Hepatocyte (in vitro differentiated cells): ENCODE measurements at regions not wholly inside any gene's neighbourhood (a gene's known extent, or its start where the extent isn't known, plus 50 kb on each side); places are given as distances from the start of the nearest gene placed in this dataset.

Source experiments
- DNase-seq: peaks from one replicate; pipeline ENCODE4 v3.0.0-alpha.2; 2016; ENCODE audit warnings: low spot score
- H2AFZ ChIP-seq: fragments of 200-600 bp; sonication (generic); 2 replicates; pipeline ENCODE4 v1.6.0; 2016; ENCODE audit warnings: antibody characterized with exemption, mild to moderate bottlenecking
- H3K27ac ChIP-seq: fragments of 200-600 bp; sonication (generic); 2 replicates; pipeline ENCODE4 v1.5.1; 2016; ENCODE audit warnings: mild to moderate bottlenecking
- H3K27me3 ChIP-seq: fragments of 200-600 bp; sonication (generic); 2 replicates; pipeline ENCODE4 v1.6.1; 2016
- H3K36me3 ChIP-seq: fragments of 200-600 bp; sonication (generic); replicated peaks from 2 replicates; pipeline ENCODE4 v1.5.1; 2016; ENCODE audit warnings: low read depth; ENCODE audit not compliant: insufficient read depth
- H3K4me1 ChIP-seq: fragments of 200-600 bp; sonication (generic); 2 replicates; pipeline ENCODE4 v1.5.1; 2016; ENCODE audit warnings: mild to moderate bottlenecking, moderate library complexity; ENCODE audit not compliant: insufficient read depth
- H3K4me2 ChIP-seq: fragments of 200-600 bp; sonication (generic); 2 replicates; pipeline ENCODE4 v1.6.0; 2016
- H3K4me3 ChIP-seq: fragments of 200-600 bp; sonication (generic); 2 replicates; pipeline ENCODE4 v1.5.1; 2016; ENCODE audit warnings: mild to moderate bottlenecking
- H3K79me2 ChIP-seq: fragments of 200-600 bp; sonication (generic); 2 replicates; pipeline ENCODE4 v1.6.0; 2017; ENCODE audit warnings: mild to moderate bottlenecking
- H3K9me2 ChIP-seq: fragments of 200-600 bp; sonication (generic); replicated peaks from 2 replicates; pipeline ENCODE4 v1.6.0; 2017; ENCODE audit warnings: mild to moderate bottlenecking; ENCODE audit not compliant: insufficient read depth
- H3K9me3 ChIP-seq: fragments of 200-600 bp; sonication (generic); 2 replicates; pipeline ENCODE4 v1.5.1; 2016; ENCODE audit warnings: low read depth, mild to moderate bottlenecking
- H4K20me1 ChIP-seq: fragments of 200-600 bp; sonication (generic); 2 replicates; pipeline ENCODE4 v1.6.0; 2016; ENCODE audit warnings: mild to moderate bottlenecking; ENCODE audit not compliant: insufficient read depth, poor library complexity, severe bottlenecking
- EZH2 ChIP-seq: fragments of 200-600 bp; sonication (generic); IDR thresholded peaks from 2 replicates; pipeline ENCODE4 v1.6.1; 2016; ENCODE audit warnings: antibody characterized with exemption, mild to moderate bottlenecking, borderline replicate concordance
- EZH2phosphoT487 ChIP-seq: fragments of 200-600 bp; sonication (generic); IDR thresholded peaks from one replicate; pipeline ENCODE4 v1.6.1; 2018; ENCODE audit warnings: antibody characterized with exemption, mild to moderate bottlenecking, low read depth, moderate library complexity; ENCODE audit not compliant: unreplicated experiment, severe bottlenecking
- WGBS: methylation state at CpG from one replicate; pipeline ENCODE4 v1.1.6; 2016; ENCODE audit warnings: low lambda C conversion rate; ENCODE audit errors: missing lambda C conversion rate; 5-methylcytosine and 5-hydroxymethylcytosine counted together
- TF ChIP-seq, protein P1 (sequence below): fragments of 200-600 bp; sonication (generic); IDR thresholded peaks from 2 replicates; pipeline ENCODE4 v1.5.1; 2016; ENCODE audit warnings: antibody characterized with exemption, mild to moderate bottlenecking; ENCODE audit not compliant: poor library complexity

GRCh38 chr9:6703898-6704639 lies 53.7 kb upstream of the KDM4C start:
- under 1% methylated on average over 25 of the region's 57 CpGs for WGBS
- no peaks in the 10 kb centered on the region for H3K79me2 ChIP-seq
- H3K27me3 ChIP-seq = no peaks in the 10 kb centered on the region
- H3K4me3 ChIP-seq = peak overlapping the region; percentile 41
- H3K4me2 ChIP-seq = peak overlapping the region; percentile 78
- H3K27ac ChIP-seq = peak overlapping the region; percentile 55
- no peaks in the 10 kb centered on the region for H3K36me3 ChIP-seq
- no peak for TF ChIP-seq EZH2phosphoT487
- TF ChIP-seq, protein P1, sequence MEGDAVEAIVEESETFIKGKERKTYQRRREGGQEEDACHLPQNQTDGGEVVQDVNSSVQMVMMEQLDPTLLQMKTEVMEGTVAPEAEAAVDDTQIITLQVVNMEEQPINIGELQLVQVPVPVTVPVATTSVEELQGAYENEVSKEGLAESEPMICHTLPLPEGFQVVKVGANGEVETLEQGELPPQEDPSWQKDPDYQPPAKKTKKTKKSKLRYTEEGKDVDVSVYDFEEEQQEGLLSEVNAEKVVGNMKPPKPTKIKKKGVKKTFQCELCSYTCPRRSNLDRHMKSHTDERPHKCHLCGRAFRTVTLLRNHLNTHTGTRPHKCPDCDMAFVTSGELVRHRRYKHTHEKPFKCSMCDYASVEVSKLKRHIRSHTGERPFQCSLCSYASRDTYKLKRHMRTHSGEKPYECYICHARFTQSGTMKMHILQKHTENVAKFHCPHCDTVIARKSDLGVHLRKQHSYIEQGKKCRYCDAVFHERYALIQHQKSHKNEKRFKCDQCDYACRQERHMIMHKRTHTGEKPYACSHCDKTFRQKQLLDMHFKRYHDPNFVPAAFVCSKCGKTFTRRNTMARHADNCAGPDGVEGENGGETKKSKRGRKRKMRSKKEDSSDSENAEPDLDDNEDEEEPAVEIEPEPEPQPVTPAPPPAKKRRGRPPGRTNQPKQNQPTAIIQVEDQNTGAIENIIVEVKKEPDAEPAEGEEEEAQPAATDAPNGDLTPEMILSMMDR = no peak
- no peak for TF ChIP-seq EZH2
- peak; percentile 88 for DNase-seq
- H3K9me3 ChIP-seq = no peaks in the 10 kb centered on the region
- H2AFZ ChIP-seq = peak overlapping the region; percentile 50
- no peaks in the 10 kb centered on the region for H3K9me2 ChIP-seq
- no peaks in the 10 kb centered on the region for H3K4me1 ChIP-seq
- H4K20me1 ChIP-seq = no peaks in the 10 kb centered on the region

- Histone ChIP-seq H3K79me2 (no peaks in the 10 kb centered on the region), H3K4me3 (no peak overlapping the region), H3K4me1 (no peaks in the 10 kb centered on the region), H3K4me2 (no peak overlapping the region), H3K9me2 (no peaks in the 10 kb centered on the region), H3K9me3 (no peaks in the 10 kb centered on the region), H3K27me3 (no peaks in the 10 kb centered on the region), H3K27ac (no peak overlapping the region), H4K20me1 (no peaks in the 10 kb centered on the region), H3K36me3 (no peaks in the 10 kb centered on the region), H2AFZ (no peak overlapping the region)
- TF ChIP-seq, protein P1 = no peak
- TF ChIP-seq EZH2 = no peak
- TF ChIP-seq EZH2phosphoT487 = no peak
- DNase-seq = no peak
- 92% methylated on average over 4 of the region's 7 CpGs for WGBS
Measured at GRCh38 chr9:6702707-6703106, 55.1 kb upstream of the KDM4C start.

DNA sequence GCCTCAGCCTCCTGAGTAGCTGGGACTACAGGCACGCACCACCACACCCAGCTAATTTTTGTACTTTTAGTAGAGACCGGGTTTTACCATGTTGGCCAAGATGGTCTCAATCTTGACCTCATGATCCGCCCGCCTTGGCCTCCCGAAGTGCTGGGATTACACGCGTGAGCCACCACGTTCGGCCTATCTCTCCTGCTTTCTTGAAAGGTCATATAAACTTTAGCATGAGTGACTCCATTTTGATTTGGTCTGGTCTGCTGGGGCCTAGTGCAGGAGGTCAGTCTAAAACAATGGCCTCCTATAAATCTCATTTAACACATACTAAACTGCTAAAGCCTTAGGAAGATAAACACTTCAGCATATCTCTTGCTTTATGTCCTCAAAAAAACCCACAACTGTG lies 50.6 kb upstream of the GLDC start:
- no peak for DNase-seq
- H3K4me2 ChIP-seq = no peak overlapping the region
- no peaks in the 10 kb centered on the region for H3K79me2 ChIP-seq
- no peak overlapping the region for H2AFZ ChIP-seq
- H3K27ac ChIP-seq = no peak overlapping the region
- H4K20me1 ChIP-seq = no peaks in the 10 kb centered on the region
- no peak overlapping the region for H3K4me3 ChIP-seq
- no peaks in the 10 kb centered on the region for H3K9me2 ChIP-seq
- H3K4me1 ChIP-seq = no peaks in the 10 kb centered on the region
- H3K27me3 ChIP-seq = no peaks in the 10 kb centered on the region
- TF ChIP-seq, protein P1 = no peak
- TF ChIP-seq EZH2phosphoT487 (no peak), EZH2 (no peak)
- no peaks in the 10 kb centered on the region for H3K9me3 ChIP-seq
- H3K36me3 ChIP-seq = no peaks in the 10 kb centered on the region
- WGBS = 87% methylated on average over 9 of the region's 9 CpGs
